Testis (tissue), 2 donors: ENCODE measurements at regions not wholly inside any gene's neighbourhood (a gene's known extent, or its start where the extent isn't known, plus 50 kb on each side); places are given as distances from the start of the nearest gene placed in this dataset.

Experiments
- DNase-seq: peaks from one replicate; pipeline ENCODE4 v3.0.0-alpha.2; 2019
- H3K27ac ChIP-seq, 2 donors: fragments of 200-600 bp; sonication (generic); one replicate each; pipeline ENCODE4 v1.5.1; 2019
- H3K27me3 ChIP-seq: fragments of 200-600 bp; sonication (generic); one replicate; pipeline ENCODE4 v1.5.1; 2019
- H3K36me3 ChIP-seq: fragments of 200-600 bp; sonication (generic); one replicate; pipeline ENCODE4 v1.5.1; 2017; ENCODE audit warnings: low read depth; ENCODE audit errors: missing control alignments
- H3K4me1 ChIP-seq: fragments of 200-600 bp; sonication (generic); one replicate; pipeline ENCODE4 v1.5.1; 2019
- H3K4me3 ChIP-seq, 2 donors: fragments of 200-600 bp; sonication (generic); one replicate each; pipeline ENCODE4 v1.5.1; 2017 to 2019
- H3K9me3 ChIP-seq: fragments of 200-600 bp; sonication (generic); one replicate; pipeline ENCODE4 v1.5.1; 2017
- CTCF ChIP-seq, 3 experiments: fragments of 450-650 bp in 2 of 3; fragments of 200-600 bp in 1 of 3; sonication (generic) in 1 of 3; IDR thresholded peaks; one replicate each; pipeline ENCODE4 v1.5.1; 2016 to 2019; ENCODE audit warnings: antibody characterized with exemption in 3 of 3, mild to moderate bottlenecking in 2 of 3, moderate library complexity in 1 of 3
- POLR2A ChIP-seq: fragments of 450-650 bp; IDR thresholded peaks from one replicate; pipeline ENCODE4 v1.6.1; 2017; ENCODE audit warnings: antibody characterized with exemption, mild to moderate bottlenecking, moderate library complexity
- WGBS, 2 donors: methylation state at CpG; one replicate each; pipeline ENCODE4 v1.1.5; 2018; 5-methylcytosine and 5-hydroxymethylcytosine counted together
- intact Hi-C: fragments of 100-400 bp; cut with DNase I; formaldehyde crosslinking; loops from one replicate; pipeline ENCODE4 v1.15.1; 2023; ENCODE audit warnings: low total_unique reads

GRCh38 chr18:30492552-30493129 lies 549.9 kb downstream of the DSC3 start:
- H3K36me3 ChIP-seq: no peaks in the 10 kb centered on the region
- H3K4me1 ChIP-seq: no peaks in the 10 kb centered on the region
- no peaks in the 10 kb centered on the region for H3K9me3 ChIP-seq
- DNase-seq: no peak
- TF ChIP-seq CTCF (IDR thresholded peaks at IDR 0.05) (no peak), POLR2A (no peak)
- no peaks in the 10 kb centered on the region for H3K27me3 ChIP-seq
- H3K4me3 ChIP-seq: no peak overlapping the region
- 89 to 94% methylated on average over 4 of the region's 4 CpGs for WGBS, 2 donors
- intact Hi-C loops: no loop called here
- H3K27ac ChIP-seq: no peak overlapping the region

GRCh38 chr18:30491815-30492551 lies 550.6 kb downstream of the DSC3 start:
- no peaks in the 10 kb centered on the region for H3K36me3 ChIP-seq
- TF ChIP-seq POLR2A (no peak), CTCF (IDR thresholded peaks at IDR 0.05) (no peak)
- intact Hi-C loops: no loop called here
- no peak for DNase-seq
- H3K9me3 ChIP-seq: no peaks in the 10 kb centered on the region
- H3K4me3 ChIP-seq: no peak overlapping the region
- no peaks in the 10 kb centered on the region for H3K4me1 ChIP-seq
- H3K27ac ChIP-seq: no peak overlapping the region
- WGBS, 2 donors: 85 to 92% methylated on average over 3 of the region's 3 CpGs
- no peaks in the 10 kb centered on the region for H3K27me3 ChIP-seq

- no peaks in the 10 kb centered on the region for H3K9me3 ChIP-seq
- DNase-seq: no peak
- no peaks in the 10 kb centered on the region for H3K27me3 ChIP-seq
- no peak for TF ChIP-seq CTCF (IDR thresholded peaks at IDR 0.05)
- no peak for TF ChIP-seq POLR2A
- no peak overlapping the region for H3K4me3 ChIP-seq
- no peaks in the 10 kb centered on the region for H3K36me3 ChIP-seq
- no peaks in the 10 kb centered on the region for H3K4me1 ChIP-seq
- intact Hi-C loops: no loop called here
- 92% methylated on average over 2 of the region's 2 CpGs for WGBS, 2 donors
- no peak overlapping the region for H3K27ac ChIP-seq
Measured at GRCh38 chr18:30489890-30490643, 552.5 kb downstream of the DSC3 start.

- TF ChIP-seq CTCF (IDR thresholded peaks at IDR 0.05): no peak
- TF ChIP-seq POLR2A: no peak
- H3K27ac ChIP-seq: no peak overlapping the region
- DNase-seq: no peak
- no peaks in the 10 kb centered on the region for H3K9me3 ChIP-seq
- H3K4me3 ChIP-seq: no peak overlapping the region
- WGBS, 2 donors: 86 to 93% methylated on average over 2 of the region's 2 CpGs
- intact Hi-C loops: no loop called here
- H3K36me3 ChIP-seq: no peaks in the 10 kb centered on the region
- H3K4me1 ChIP-seq: no peaks in the 10 kb centered on the region
- no peaks in the 10 kb centered on the region for H3K27me3 ChIP-seq
Measured at GRCh38 chr18:30487962-30488361, 554.6 kb downstream of the DSC3 start.
